Psoas muscle (tissue), 7 donors: ENCODE measurements at regions not wholly inside any gene's neighbourhood (a gene's known extent, or its start where the extent isn't known, plus 50 kb on each side); places are given as distances from the start of the nearest gene placed in this dataset.

ENCODE experiments used
- ATAC-seq, 4 donors: fragments of 200-7000 bp; cut with Tn5 transposase; one replicate each; pipeline ENCODE4 v1.9.1; 2020; ENCODE audit warnings: moderate library complexity in 3 of 4, mild to moderate bottlenecking in 2 of 4
- DNase-seq, 2 donors: peaks; one replicate each; pipeline ENCODE4 v3.0.0-alpha.2; 2020
- H3K27ac ChIP-seq: fragments of 200-600 bp; one replicate; pipeline ENCODE4 v1.8.0; 2022
- H3K27me3 ChIP-seq, 3 donors: fragments of 200-600 bp in 1 of 3; one replicate each; pipeline versions ENCODE4 v1.6.1 to v1.8.0; 2013 to 2022; ENCODE audit warnings: low read length in 2 of 3, mild to moderate bottlenecking in 2 of 3, moderate library complexity in 1 of 3; ENCODE audit not compliant: insufficient read depth in 3 of 3
- H3K36me3 ChIP-seq, 2 donors: fragments of 200-600 bp in 1 of 2; one replicate each; pipeline versions ENCODE4 v1.6.1 to v1.8.0; 2013 to 2022; ENCODE audit warnings: low read depth in 1 of 2, mild to moderate bottlenecking in 1 of 2, moderate library complexity in 1 of 2; ENCODE audit not compliant: insufficient read depth in 1 of 2
- H3K4me1 ChIP-seq: fragments of 200-600 bp; one replicate; pipeline ENCODE4 v1.8.0; 2022
- H3K4me3 ChIP-seq: fragments of 200-600 bp; one replicate; pipeline ENCODE4 v1.8.0; 2022; ENCODE audit warnings: mild to moderate bottlenecking
- H3K9me3 ChIP-seq: fragments of 200-600 bp; one replicate; pipeline ENCODE4 v1.8.0; 2022
- WGBS, 3 donors: extraction: QIAGEN DNeasy Blood & Tissue Kit; methylation state at CpG; one replicate each; pipeline versions ENCODE4 v1.1.6 to v1.1.7; 2013; 5-methylcytosine and 5-hydroxymethylcytosine counted together
- intact Hi-C, 2 donors: fragments of 100-400 bp; cut with DNase I; formaldehyde crosslinking; loops; one replicate each; pipeline versions ENCODE4 v1.11.0 to v1.14.2; 2022
- TF ChIP-seq, protein P1 (sequence below): fragments of 200-600 bp; IDR thresholded peaks from one replicate; pipeline ENCODE4 v1.8.0; 2022; ENCODE audit warnings: antibody characterized with exemption
- donor health status: healthy with polysubstance abuse.
- donor health status: DM: no; HTN: no; CAD: no; lungs with moderate emphysema.
- donor health status: Bipolar disorder and iron deficiency.
- donor health status: healthy.
- donor health status: DM: yes; HTN: yes; CAD: no.
- donor health status: DM: no; HTN: no; CAD: no.
- donor health status: DM: yes; HTN: yes; CAD: no.

DNA sequence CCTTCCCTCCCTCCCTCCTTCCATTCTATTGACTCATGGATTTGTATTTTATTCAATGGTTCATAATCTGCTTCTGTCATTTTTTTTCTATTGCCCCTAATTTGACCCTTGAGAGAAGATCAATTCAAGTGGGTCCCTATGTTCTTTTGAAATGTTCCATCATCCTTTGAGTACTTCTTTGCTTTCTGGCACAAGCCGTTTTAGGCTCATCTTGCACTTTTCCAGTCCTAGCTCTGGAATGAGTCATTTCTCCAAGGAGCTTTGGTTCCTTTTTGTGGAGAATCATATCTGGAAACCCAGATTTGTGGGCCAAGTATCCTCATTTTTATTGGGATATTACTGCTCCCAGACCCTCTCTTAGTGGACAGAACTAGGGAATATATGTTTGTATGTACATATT lies 126.8 kb upstream of the PTPN3 start:
- DNase-seq (no peak), ATAC-seq (no peak)
- intact Hi-C loops: no loop called here
- Histone ChIP-seq H3K27me3 (no peaks in the 10 kb centered on the region), H3K36me3 (no peaks in the 10 kb centered on the region), H3K4me1 (no peaks in the 10 kb centered on the region), H3K4me3 (no peak overlapping the region), H3K27ac (no peak overlapping the region), H3K9me3 (no peaks in the 10 kb centered on the region)
- WGBS, 3 donors: 26 to 74% (median 58%) methylated on average over 1 of the region's 1 CpG
- TF ChIP-seq, protein P1, sequence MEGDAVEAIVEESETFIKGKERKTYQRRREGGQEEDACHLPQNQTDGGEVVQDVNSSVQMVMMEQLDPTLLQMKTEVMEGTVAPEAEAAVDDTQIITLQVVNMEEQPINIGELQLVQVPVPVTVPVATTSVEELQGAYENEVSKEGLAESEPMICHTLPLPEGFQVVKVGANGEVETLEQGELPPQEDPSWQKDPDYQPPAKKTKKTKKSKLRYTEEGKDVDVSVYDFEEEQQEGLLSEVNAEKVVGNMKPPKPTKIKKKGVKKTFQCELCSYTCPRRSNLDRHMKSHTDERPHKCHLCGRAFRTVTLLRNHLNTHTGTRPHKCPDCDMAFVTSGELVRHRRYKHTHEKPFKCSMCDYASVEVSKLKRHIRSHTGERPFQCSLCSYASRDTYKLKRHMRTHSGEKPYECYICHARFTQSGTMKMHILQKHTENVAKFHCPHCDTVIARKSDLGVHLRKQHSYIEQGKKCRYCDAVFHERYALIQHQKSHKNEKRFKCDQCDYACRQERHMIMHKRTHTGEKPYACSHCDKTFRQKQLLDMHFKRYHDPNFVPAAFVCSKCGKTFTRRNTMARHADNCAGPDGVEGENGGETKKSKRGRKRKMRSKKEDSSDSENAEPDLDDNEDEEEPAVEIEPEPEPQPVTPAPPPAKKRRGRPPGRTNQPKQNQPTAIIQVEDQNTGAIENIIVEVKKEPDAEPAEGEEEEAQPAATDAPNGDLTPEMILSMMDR: no peak

DNA sequence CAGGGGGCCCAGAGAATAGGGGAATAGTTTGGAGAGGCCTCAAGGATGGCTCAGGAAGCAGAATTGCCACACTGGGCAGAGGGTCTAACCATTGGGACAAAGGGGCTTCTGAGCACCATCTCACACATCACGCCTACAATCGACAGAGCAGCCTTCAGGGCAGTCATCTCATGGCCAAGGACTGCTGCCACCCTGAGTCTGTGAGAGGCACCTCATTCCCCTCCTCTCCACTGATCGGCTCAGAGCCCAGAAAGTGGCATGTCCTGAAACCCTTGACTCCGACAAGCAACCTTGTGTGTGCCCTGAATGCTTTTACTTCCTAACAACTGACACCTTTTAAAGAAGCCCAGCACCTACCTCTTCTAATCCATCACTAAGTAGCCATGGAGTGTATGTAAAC lies 128.9 kb upstream of the PTPN3 start:
- Histone ChIP-seq H3K9me3 (no peaks in the 10 kb centered on the region), H3K27me3 (peaks cover 0 to 2% (median 0%) of the 10 kb centered on the region in 3 donors), H3K4me1 (no peaks in the 10 kb centered on the region), H3K4me3 (no peak overlapping the region), H3K27ac (no peak overlapping the region), H3K36me3 (no peaks in the 10 kb centered on the region)
- no peak for DNase-seq
- TF ChIP-seq, protein P1: no peak
- intact Hi-C loops: no loop called here
- 69 to 75% (median 70%) methylated on average over 4 of the region's 4 CpGs for WGBS, 3 donors
- ATAC-seq: no peak

DNA sequence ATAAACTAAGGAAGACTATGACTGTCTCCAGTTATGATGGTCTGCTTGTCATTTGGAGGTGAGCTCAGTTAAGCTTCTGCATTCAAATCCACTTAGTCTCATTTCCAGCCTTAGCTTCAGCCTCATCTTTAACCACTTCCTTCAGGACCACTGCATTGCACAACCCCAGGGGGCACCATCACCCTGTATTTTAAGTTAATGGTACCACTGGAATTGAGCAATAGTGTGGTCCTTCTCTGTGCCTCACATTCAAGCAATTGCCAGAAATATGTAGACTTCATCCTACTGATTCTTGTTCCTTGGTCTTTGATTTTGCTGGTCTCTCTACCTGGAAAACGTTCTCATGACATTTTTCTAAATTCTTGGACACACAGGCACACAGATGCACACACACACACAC lies 131.5 kb upstream of the PTPN3 start:
- H3K4me1 ChIP-seq: no peaks in the 10 kb centered on the region
- DNase-seq: no peak
- peaks cover 0 to 2% (median 0%) of the 10 kb centered on the region in 3 donors for H3K27me3 ChIP-seq
- H3K4me3 ChIP-seq: no peak overlapping the region
- WGBS, 3 donors: 58 to 71% (median 62%) methylated on average over 1 of the region's 1 CpG
- no peaks in the 10 kb centered on the region for H3K9me3 ChIP-seq
- intact Hi-C loops: no loop called here
- ATAC-seq: no peak
- H3K27ac ChIP-seq: no peak overlapping the region
- no peaks in the 10 kb centered on the region for H3K36me3 ChIP-seq
- TF ChIP-seq, protein P1: no peak

DNA sequence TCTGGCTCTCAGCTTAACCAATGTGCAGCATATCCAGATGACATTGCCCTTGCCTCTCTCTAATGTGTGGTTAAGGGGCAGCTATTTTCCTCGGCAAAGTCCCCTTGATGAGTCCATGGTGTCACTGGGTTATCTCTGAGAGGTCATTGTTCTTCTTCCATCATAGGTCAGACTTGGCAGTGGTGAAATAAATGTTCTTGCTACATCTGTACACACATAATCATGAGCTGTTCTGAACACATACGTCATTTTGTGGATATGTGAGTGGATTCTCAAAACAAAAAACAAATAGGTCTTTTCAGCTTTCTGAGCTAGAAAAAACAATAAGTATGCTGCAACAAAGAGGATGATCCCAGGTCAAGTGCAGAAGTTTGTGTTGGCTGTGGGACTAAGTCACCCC lies 134.7 kb upstream of the PTPN3 start:
- H3K4me1 ChIP-seq: no peaks in the 10 kb centered on the region
- no peak overlapping the region for H3K4me3 ChIP-seq
- ATAC-seq (no peak), DNase-seq (no peak)
- intact Hi-C loops: no loop called here
- no peaks in the 10 kb centered on the region for H3K36me3 ChIP-seq
- TF ChIP-seq, protein P1: no peak
- H3K27ac ChIP-seq: no peak overlapping the region
- peaks cover 0 to 8% (median 2%) of the 10 kb centered on the region in 3 donors for H3K27me3 ChIP-seq
- WGBS, 3 donors: 85 to 89% (median 88%) methylated on average over 2 of the region's 2 CpGs
- no peaks in the 10 kb centered on the region for H3K9me3 ChIP-seq
